GM23338 (cell line): ENCODE measurements at regions not wholly inside any gene's neighbourhood (a gene's known extent, or its start where the extent isn't known, plus 50 kb on each side); places are given as distances from the start of the nearest gene placed in this dataset.

ENCODE experiments used
- ATAC-seq: fragments of 200-7000 bp; cut with Tn5 transposase; 3 replicates; pipeline ENCODE4 v1.9.1; 2020
- DNase-seq: peaks from one replicate; pipeline ENCODE4 v3.0.0-alpha.2; 2015; ENCODE audit warnings: low spot score
- H2AFZ ChIP-seq: fragments of 200-600 bp; sonication (generic); 2 replicates; pipeline ENCODE4 v1.8.0; 2016; ENCODE audit warnings: antibody characterized with exemption, mild to moderate bottlenecking, moderate library complexity
- H3F3A ChIP-seq: fragments of 200-600 bp; sonication (generic); replicated peaks from 2 replicates; pipeline ENCODE4 v1.8.0; 2017; ENCODE audit warnings: antibody characterized with exemption, mixed run types, low read depth
- H3K27ac ChIP-seq: fragments of 200-600 bp; sonication (generic); 2 replicates; pipeline ENCODE4 v1.6.1; 2016; ENCODE audit warnings: low read depth
- H3K27me3 ChIP-seq: fragments of 200-600 bp; sonication (generic); 2 replicates; pipeline ENCODE4 v1.8.0; 2016; ENCODE audit warnings: mild to moderate bottlenecking, mixed run types, moderate library complexity; ENCODE audit not compliant: insufficient read depth
- H3K36me3 ChIP-seq: fragments of 200-600 bp; sonication (generic); 2 replicates; pipeline ENCODE4 v1.8.0; 2016; ENCODE audit warnings: mild to moderate bottlenecking; ENCODE audit not compliant: insufficient read depth
- H3K4me1 ChIP-seq: fragments of 200-600 bp; sonication (generic); 2 replicates; pipeline ENCODE4 v1.8.0; 2016; ENCODE audit warnings: mild to moderate bottlenecking, moderate library complexity; ENCODE audit not compliant: insufficient read depth
- H3K4me2 ChIP-seq: fragments of 200-600 bp; sonication (generic); 2 replicates; pipeline ENCODE4 v1.7.1; 2017; ENCODE audit warnings: mixed run types
- H3K4me3 ChIP-seq: fragments of 200-600 bp; sonication (generic); 2 replicates; pipeline ENCODE4 v1.6.1; 2016; ENCODE audit warnings: mixed run types
- H3K79me2 ChIP-seq: fragments of 200-600 bp; sonication (generic); replicated peaks from 2 replicates; pipeline ENCODE4 v1.8.0; 2017; ENCODE audit warnings: mild to moderate bottlenecking; ENCODE audit not compliant: insufficient read depth
- H3K9me2 ChIP-seq: fragments of 200-600 bp; sonication (generic); 2 replicates; pipeline ENCODE4 v1.8.0; 2017; ENCODE audit not compliant: insufficient read depth
- H4K20me1 ChIP-seq: fragments of 200-600 bp; sonication (generic); replicated peaks from 2 replicates; pipeline ENCODE4 v1.8.0; 2017; ENCODE audit warnings: mild to moderate bottlenecking; ENCODE audit not compliant: insufficient read depth
- H3K27ac Mint-ChIP-seq: 2 replicates; pipeline ENCODE4 v1.8.0; 2020; ENCODE audit warnings: inconsistent platforms, mild to moderate bottlenecking, moderate library complexity, mixed read lengths
- H3K27me3 Mint-ChIP-seq: 3 replicates; pipeline ENCODE4 v1.8.0; 2022; ENCODE audit warnings: low read depth, mild to moderate bottlenecking, moderate library complexity, mixed read lengths, inconsistent platforms; ENCODE audit not compliant: insufficient read depth, poor library complexity
- H3K36me3 Mint-ChIP-seq: 3 replicates; pipeline ENCODE4 v1.8.0; 2021; ENCODE audit warnings: low read depth, mild to moderate bottlenecking, inconsistent platforms, moderate library complexity, mixed read lengths
- H3K4me1 Mint-ChIP-seq: 3 replicates; pipeline ENCODE4 v1.8.0; 2020; ENCODE audit warnings: mild to moderate bottlenecking, inconsistent platforms, mixed read lengths
- H3K4me3 Mint-ChIP-seq: 3 replicates; pipeline ENCODE4 v1.8.0; 2021; ENCODE audit warnings: moderate library complexity, mild to moderate bottlenecking, inconsistent platforms, mixed read lengths
- H3K9me3 Mint-ChIP-seq: 3 replicates; pipeline ENCODE4 v1.8.0; 2020; ENCODE audit warnings: moderate library complexity, mild to moderate bottlenecking, inconsistent platforms, mixed read lengths
- CREB1 ChIP-seq: fragments of 250-450 bp; sonication (Bioruptor Pico); IDR thresholded peaks from 2 replicates; pipeline ENCODE4 v1.5.0; 2020; ENCODE audit warnings: low read depth, mild to moderate bottlenecking, moderate library complexity
- ETS1 ChIP-seq: IDR thresholded peaks from 2 replicates; pipeline ENCODE4 v1.6.1; 2016; ENCODE audit warnings: antibody characterized with exemption
- EZH2 ChIP-seq: fragments of 200-600 bp; sonication (generic); IDR thresholded peaks from one replicate; pipeline ENCODE4 v1.8.0; 2017; ENCODE audit warnings: antibody characterized with exemption, mild to moderate bottlenecking, low read depth; ENCODE audit not compliant: unreplicated experiment
- EZH2phosphoT487 ChIP-seq: fragments of 200-600 bp; sonication (generic); IDR thresholded peaks from one replicate; pipeline ENCODE4 v1.8.1; 2018; ENCODE audit warnings: antibody characterized with exemption; ENCODE audit not compliant: unreplicated experiment
- JUNB ChIP-seq: IDR thresholded peaks from one replicate; pipeline ENCODE4 v1.6.1; 2016; ENCODE audit warnings: antibody characterized with exemption; ENCODE audit not compliant: unreplicated experiment
- NANOG ChIP-seq: IDR thresholded peaks from 2 replicates; pipeline ENCODE4 v1.6.1; 2016; ENCODE audit warnings: antibody characterized with exemption, borderline replicate concordance
- POLR2AphosphoS5 ChIP-seq: IDR thresholded peaks from 2 replicates; pipeline ENCODE4 v1.6.1; 2016; ENCODE audit warnings: antibody characterized with exemption, low read depth
- STAT1 ChIP-seq: IDR thresholded peaks from one replicate; pipeline ENCODE4 v1.6.1; 2016; ENCODE audit warnings: antibody characterized with exemption; ENCODE audit not compliant: unreplicated experiment
- ZNF114 ChIP-seq: fragments of 250-450 bp; sonication (Bioruptor Pico); IDR thresholded peaks from 2 replicates; pipeline ENCODE4 v1.5.0; 2020; ENCODE audit warnings: mild to moderate bottlenecking, moderate library complexity
- ZNF331 ChIP-seq: fragments of 250-450 bp; sonication (Bioruptor Pico); IDR thresholded peaks from 2 replicates; pipeline ENCODE4 v1.5.0; 2020; ENCODE audit warnings: low read depth, mild to moderate bottlenecking, moderate library complexity
- TF ChIP-seq, protein P1 (sequence below), 2 experiments: fragments of 200-600 bp in 1 of 2; sonication (generic) in 1 of 2; conservative IDR thresholded peaks; 2 replicates each; pipeline versions ENCODE4 v1.5.1 to v1.6.1; 2016 to 2017; ENCODE audit warnings: antibody characterized with exemption in 2 of 2, low read depth in 2 of 2, mild to moderate bottlenecking in 2 of 2, moderate library complexity in 1 of 2
- TF ChIP-seq, protein P2 (sequence below): fragments of 250-450 bp; sonication (Bioruptor Pico); IDR thresholded peaks from 2 replicates; pipeline ENCODE4 v1.5.0; 2020; ENCODE audit warnings: mild to moderate bottlenecking, moderate library complexity
- TF ChIP-seq, protein P3 (sequence below): IDR thresholded peaks from one replicate; pipeline ENCODE4 v1.6.1; 2018; ENCODE audit warnings: antibody characterized with exemption; ENCODE audit not compliant: unreplicated experiment

- Histone ChIP-seq H3K9me2 (no peaks in the 10 kb centered on the region), H3K27me3 (no peaks in the 10 kb centered on the region), H3K4me1 (peaks cover 7% of the 10 kb centered on the region; the same call in 1 of the 2 replicates), H3F3A (no peaks in the 10 kb centered on the region), H3K4me2 (no peak overlapping the region), H3K79me2 (no peaks in the 10 kb centered on the region), H3K4me3 (no peak overlapping the region), H4K20me1 (no peaks in the 10 kb centered on the region), H3K27ac (no peak overlapping the region), H3K36me3 (no peaks in the 10 kb centered on the region), H2AFZ (no peak overlapping the region)
- no peak for ATAC-seq
- no peak overlapping the region for H3K4me3 Mint-ChIP-seq
- no peaks in the 10 kb centered on the region for H3K36me3 Mint-ChIP-seq
- peaks cover 6% of the 10 kb centered on the region for H3K27me3 Mint-ChIP-seq
- no peak overlapping the region for H3K27ac Mint-ChIP-seq
- no peak for DNase-seq
- H3K4me1 Mint-ChIP-seq = peaks cover 7% of the 10 kb centered on the region
- no peaks in the 10 kb centered on the region for H3K9me3 Mint-ChIP-seq
- TF ChIP-seq EZH2phosphoT487 = no peak
- no peak for TF ChIP-seq ZNF331 (CRISPR knock-in tag)
- no peak for TF ChIP-seq ZNF114 (CRISPR knock-in tag)
- no peak for TF ChIP-seq NANOG
- TF ChIP-seq, protein P1, sequence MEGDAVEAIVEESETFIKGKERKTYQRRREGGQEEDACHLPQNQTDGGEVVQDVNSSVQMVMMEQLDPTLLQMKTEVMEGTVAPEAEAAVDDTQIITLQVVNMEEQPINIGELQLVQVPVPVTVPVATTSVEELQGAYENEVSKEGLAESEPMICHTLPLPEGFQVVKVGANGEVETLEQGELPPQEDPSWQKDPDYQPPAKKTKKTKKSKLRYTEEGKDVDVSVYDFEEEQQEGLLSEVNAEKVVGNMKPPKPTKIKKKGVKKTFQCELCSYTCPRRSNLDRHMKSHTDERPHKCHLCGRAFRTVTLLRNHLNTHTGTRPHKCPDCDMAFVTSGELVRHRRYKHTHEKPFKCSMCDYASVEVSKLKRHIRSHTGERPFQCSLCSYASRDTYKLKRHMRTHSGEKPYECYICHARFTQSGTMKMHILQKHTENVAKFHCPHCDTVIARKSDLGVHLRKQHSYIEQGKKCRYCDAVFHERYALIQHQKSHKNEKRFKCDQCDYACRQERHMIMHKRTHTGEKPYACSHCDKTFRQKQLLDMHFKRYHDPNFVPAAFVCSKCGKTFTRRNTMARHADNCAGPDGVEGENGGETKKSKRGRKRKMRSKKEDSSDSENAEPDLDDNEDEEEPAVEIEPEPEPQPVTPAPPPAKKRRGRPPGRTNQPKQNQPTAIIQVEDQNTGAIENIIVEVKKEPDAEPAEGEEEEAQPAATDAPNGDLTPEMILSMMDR (conservative IDR thresholded peaks at IDR 0.05; ENCODE audit: low read depth in 2 of 2) = no peak
- TF ChIP-seq ETS1 = no peak
- no peak for TF ChIP-seq EZH2
- TF ChIP-seq, protein P2, sequence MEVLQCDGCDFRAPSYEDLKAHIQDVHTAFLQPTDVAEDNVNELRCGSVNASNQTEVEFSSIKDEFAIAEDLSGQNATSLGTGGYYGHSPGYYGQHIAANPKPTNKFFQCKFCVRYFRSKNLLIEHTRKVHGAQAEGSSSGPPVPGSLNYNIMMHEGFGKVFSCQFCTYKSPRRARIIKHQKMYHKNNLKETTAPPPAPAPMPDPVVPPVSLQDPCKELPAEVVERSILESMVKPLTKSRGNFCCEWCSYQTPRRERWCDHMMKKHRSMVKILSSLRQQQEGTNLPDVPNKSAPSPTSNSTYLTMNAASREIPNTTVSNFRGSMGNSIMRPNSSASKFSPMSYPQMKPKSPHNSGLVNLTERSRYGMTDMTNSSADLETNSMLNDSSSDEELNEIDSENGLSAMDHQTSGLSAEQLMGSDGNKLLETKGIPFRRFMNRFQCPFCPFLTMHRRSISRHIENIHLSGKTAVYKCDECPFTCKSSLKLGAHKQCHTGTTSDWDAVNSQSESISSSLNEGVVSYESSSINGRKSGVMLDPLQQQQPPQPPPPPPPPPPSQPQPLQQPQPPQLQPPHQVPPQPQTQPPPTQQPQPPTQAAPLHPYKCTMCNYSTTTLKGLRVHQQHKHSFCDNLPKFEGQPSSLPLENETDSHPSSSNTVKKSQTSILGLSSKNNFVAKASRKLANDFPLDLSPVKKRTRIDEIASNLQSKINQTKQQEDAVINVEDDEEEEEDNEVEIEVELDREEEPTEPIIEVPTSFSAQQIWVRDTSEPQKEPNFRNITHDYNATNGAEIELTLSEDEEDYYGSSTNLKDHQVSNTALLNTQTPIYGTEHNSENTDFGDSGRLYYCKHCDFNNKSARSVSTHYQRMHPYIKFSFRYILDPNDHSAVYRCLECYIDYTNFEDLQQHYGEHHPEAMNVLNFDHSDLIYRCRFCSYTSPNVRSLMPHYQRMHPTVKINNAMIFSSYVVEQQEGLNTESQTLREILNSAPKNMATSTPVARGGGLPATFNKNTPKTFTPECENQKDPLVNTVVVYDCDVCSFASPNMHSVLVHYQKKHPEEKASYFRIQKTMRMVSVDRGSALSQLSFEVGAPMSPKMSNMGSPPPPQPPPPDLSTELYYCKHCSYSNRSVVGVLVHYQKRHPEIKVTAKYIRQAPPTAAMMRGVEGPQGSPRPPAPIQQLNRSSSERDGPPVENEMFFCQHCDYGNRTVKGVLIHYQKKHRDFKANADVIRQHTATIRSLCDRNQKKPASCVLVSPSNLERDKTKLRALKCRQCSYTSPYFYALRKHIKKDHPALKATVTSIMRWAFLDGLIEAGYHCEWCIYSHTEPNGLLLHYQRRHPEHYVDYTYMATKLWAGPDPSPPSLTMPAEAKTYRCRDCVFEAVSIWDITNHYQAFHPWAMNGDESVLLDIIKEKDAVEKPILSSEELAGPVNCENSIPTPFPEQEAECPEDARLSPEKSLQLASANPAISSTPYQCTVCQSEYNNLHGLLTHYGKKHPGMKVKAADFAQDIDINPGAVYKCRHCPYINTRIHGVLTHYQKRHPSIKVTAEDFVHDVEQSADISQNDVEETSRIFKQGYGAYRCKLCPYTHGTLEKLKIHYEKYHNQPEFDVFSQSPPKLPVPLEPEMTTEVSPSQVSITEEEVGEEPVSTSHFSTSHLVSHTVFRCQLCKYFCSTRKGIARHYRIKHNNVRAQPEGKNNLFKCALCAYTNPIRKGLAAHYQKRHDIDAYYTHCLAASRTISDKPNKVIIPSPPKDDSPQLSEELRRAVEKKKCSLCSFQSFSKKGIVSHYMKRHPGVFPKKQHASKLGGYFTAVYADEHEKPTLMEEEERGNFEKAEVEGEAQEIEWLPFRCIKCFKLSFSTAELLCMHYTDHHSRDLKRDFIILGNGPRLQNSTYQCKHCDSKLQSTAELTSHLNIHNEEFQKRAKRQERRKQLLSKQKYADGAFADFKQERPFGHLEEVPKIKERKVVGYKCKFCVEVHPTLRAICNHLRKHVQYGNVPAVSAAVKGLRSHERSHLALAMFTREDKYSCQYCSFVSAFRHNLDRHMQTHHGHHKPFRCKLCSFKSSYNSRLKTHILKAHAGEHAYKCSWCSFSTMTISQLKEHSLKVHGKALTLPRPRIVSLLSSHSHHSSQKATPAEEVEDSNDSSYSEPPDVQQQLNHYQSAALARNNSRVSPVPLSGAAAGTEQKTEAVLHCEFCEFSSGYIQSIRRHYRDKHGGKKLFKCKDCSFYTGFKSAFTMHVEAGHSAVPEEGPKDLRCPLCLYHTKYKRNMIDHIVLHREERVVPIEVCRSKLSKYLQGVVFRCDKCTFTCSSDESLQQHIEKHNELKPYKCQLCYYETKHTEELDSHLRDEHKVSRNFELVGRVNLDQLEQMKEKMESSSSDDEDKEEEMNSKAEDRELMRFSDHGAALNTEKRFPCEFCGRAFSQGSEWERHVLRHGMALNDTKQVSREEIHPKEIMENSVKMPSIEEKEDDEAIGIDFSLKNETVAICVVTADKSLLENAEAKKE (CRISPR knock-in tag) = no peak
- TF ChIP-seq, protein P3, sequence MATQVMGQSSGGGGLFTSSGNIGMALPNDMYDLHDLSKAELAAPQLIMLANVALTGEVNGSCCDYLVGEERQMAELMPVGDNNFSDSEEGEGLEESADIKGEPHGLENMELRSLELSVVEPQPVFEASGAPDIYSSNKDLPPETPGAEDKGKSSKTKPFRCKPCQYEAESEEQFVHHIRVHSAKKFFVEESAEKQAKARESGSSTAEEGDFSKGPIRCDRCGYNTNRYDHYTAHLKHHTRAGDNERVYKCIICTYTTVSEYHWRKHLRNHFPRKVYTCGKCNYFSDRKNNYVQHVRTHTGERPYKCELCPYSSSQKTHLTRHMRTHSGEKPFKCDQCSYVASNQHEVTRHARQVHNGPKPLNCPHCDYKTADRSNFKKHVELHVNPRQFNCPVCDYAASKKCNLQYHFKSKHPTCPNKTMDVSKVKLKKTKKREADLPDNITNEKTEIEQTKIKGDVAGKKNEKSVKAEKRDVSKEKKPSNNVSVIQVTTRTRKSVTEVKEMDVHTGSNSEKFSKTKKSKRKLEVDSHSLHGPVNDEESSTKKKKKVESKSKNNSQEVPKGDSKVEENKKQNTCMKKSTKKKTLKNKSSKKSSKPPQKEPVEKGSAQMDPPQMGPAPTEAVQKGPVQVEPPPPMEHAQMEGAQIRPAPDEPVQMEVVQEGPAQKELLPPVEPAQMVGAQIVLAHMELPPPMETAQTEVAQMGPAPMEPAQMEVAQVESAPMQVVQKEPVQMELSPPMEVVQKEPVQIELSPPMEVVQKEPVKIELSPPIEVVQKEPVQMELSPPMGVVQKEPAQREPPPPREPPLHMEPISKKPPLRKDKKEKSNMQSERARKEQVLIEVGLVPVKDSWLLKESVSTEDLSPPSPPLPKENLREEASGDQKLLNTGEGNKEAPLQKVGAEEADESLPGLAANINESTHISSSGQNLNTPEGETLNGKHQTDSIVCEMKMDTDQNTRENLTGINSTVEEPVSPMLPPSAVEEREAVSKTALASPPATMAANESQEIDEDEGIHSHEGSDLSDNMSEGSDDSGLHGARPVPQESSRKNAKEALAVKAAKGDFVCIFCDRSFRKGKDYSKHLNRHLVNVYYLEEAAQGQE = no peak
- no peak for TF ChIP-seq CREB1 (CRISPR knock-in tag)
- TF ChIP-seq JUNB = no peak
- TF ChIP-seq STAT1 = no peak
- TF ChIP-seq POLR2AphosphoS5 = no peak
These were observed 278.7 kb upstream of the PODXL start for GRCh38 chr7:131835141-131835540.
